ENCODE measurements at regions not wholly inside any gene's neighbourhood (a gene's known extent, or its start where the extent isn't known, plus 50 kb on each side); places are given as distances from the start of the nearest gene placed in this dataset.

DNA sequence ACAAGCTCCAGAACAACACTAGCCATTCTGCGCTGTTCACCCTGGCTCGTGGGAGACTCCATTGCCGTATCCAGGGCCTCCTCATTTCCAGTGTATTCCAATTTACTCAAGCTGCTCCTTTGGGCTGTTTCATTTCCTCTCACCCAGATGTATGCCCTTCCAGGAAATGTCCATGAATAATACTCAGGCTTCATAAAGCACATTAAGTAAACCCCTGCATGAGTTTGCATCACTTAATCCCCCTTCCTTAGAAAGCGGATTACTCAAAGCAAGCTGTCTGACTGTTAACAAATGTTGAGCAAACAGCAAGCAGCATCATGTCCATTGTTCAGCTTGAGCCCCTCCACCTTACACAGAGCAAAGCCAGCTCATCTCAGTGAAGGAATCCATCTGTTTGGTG lies 403.6 kb upstream of the PBX1 start:
- Histone ChIP-seq H2AFZ (ENCODE audit: low read depth, low read length) (no peak overlapping the region), H3F3A (ENCODE audit: insufficient read depth, low read length, poor library complexity, severe bottlenecking) (no peaks in the 10 kb centered on the region), H3K9me2 (ENCODE audit: insufficient read depth, low read length) (no peaks in the 10 kb centered on the region), H3K79me2 (replicated peaks; ENCODE audit: insufficient read depth, low read length) (no peaks in the 10 kb centered on the region), H3K4me3 (ENCODE audit: low read length) (no peak overlapping the region), H3K36me3 (ENCODE audit: insufficient read depth, low read length) (no peaks in the 10 kb centered on the region), H3K4me2 (ENCODE audit: low read length) (no peak overlapping the region), H3K27me3 (ENCODE audit: insufficient read depth, low read depth, low read length) (no peaks in the 10 kb centered on the region), H4K20me1 (ENCODE audit: insufficient read depth) (no peaks in the 10 kb centered on the region), H3K9me3 (ENCODE audit: low read length) (peaks cover 4% of the 10 kb centered on the region), H3K9ac (ENCODE audit: low read length) (no peak overlapping the region), H3K27ac (ENCODE audit: low read length) (no peak overlapping the region)
- TF ChIP-seq, protein P1, sequence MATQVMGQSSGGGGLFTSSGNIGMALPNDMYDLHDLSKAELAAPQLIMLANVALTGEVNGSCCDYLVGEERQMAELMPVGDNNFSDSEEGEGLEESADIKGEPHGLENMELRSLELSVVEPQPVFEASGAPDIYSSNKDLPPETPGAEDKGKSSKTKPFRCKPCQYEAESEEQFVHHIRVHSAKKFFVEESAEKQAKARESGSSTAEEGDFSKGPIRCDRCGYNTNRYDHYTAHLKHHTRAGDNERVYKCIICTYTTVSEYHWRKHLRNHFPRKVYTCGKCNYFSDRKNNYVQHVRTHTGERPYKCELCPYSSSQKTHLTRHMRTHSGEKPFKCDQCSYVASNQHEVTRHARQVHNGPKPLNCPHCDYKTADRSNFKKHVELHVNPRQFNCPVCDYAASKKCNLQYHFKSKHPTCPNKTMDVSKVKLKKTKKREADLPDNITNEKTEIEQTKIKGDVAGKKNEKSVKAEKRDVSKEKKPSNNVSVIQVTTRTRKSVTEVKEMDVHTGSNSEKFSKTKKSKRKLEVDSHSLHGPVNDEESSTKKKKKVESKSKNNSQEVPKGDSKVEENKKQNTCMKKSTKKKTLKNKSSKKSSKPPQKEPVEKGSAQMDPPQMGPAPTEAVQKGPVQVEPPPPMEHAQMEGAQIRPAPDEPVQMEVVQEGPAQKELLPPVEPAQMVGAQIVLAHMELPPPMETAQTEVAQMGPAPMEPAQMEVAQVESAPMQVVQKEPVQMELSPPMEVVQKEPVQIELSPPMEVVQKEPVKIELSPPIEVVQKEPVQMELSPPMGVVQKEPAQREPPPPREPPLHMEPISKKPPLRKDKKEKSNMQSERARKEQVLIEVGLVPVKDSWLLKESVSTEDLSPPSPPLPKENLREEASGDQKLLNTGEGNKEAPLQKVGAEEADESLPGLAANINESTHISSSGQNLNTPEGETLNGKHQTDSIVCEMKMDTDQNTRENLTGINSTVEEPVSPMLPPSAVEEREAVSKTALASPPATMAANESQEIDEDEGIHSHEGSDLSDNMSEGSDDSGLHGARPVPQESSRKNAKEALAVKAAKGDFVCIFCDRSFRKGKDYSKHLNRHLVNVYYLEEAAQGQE (IDR thresholded peaks at IDR 0.05; ENCODE audit: borderline replicate concordance): no peak
- no peak for TF ChIP-seq MXI1 (conservative IDR thresholded peaks at IDR 0.05; ENCODE audit: poor library complexity, severe bottlenecking)
- TF ChIP-seq POLR2AphosphoS5 (IDR thresholded peaks at IDR 0.05): no peak
- no peak for TF ChIP-seq TAF1 (IDR thresholded peaks at IDR 0.05; ENCODE audit: low read depth)
- TF ChIP-seq, protein P2, sequence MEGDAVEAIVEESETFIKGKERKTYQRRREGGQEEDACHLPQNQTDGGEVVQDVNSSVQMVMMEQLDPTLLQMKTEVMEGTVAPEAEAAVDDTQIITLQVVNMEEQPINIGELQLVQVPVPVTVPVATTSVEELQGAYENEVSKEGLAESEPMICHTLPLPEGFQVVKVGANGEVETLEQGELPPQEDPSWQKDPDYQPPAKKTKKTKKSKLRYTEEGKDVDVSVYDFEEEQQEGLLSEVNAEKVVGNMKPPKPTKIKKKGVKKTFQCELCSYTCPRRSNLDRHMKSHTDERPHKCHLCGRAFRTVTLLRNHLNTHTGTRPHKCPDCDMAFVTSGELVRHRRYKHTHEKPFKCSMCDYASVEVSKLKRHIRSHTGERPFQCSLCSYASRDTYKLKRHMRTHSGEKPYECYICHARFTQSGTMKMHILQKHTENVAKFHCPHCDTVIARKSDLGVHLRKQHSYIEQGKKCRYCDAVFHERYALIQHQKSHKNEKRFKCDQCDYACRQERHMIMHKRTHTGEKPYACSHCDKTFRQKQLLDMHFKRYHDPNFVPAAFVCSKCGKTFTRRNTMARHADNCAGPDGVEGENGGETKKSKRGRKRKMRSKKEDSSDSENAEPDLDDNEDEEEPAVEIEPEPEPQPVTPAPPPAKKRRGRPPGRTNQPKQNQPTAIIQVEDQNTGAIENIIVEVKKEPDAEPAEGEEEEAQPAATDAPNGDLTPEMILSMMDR (IDR thresholded peaks at IDR 0.05; ENCODE audit: poor library complexity, severe bottlenecking): no peak
- no peak for TF ChIP-seq RAD21 (conservative IDR thresholded peaks at IDR 0.05)
- TF ChIP-seq SMC3 (conservative IDR thresholded peaks at IDR 0.05; ENCODE audit: poor library complexity): no peak
- TF ChIP-seq EP300 (conservative IDR thresholded peaks at IDR 0.05; ENCODE audit: poor library complexity, severe bottlenecking): no peak
- no peak for TF ChIP-seq EZH2 (IDR thresholded peaks at IDR 0.05; ENCODE audit: borderline replicate concordance, insufficient read depth, low read length, poor library complexity, severe bottlenecking)

DNA sequence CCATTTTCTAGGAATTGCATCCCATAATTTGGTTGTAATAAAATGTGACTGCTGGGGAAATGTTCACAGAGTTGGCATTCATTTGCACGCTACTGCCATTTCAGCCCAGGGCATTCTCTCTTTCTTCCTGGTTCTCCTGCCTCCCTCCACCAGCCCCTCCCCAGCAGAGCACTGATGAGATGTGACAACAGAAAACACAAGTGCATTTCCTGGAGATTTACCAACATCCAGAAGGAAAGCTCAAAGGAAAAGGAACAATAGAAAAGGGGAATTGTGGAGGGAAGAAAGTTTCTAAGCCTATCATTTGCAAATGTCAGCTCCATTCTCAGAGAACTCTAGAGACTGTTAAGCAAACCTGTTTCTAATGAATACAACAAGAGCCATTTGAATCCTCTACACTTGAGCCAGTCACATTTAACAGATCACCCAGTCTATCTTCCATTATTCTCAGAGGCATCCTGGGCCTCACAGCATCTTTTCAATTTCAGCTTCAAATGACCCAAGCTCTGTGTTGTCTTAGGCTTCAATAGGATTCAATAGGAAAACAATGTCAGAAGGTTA lies 395.6 kb upstream of the PBX1 start:
- Histone ChIP-seq H3F3A (ENCODE audit: insufficient read depth, low read length, poor library complexity, severe bottlenecking) (no peaks in the 10 kb centered on the region), H3K9ac (ENCODE audit: low read length) (no peak overlapping the region), H3K4me2 (ENCODE audit: low read length) (no peak overlapping the region), H3K27me3 (ENCODE audit: insufficient read depth, low read depth, low read length) (no peaks in the 10 kb centered on the region), H3K27ac (ENCODE audit: low read length) (peak overlapping the region; percentile 9), H2AFZ (ENCODE audit: low read depth, low read length) (no peak overlapping the region), H3K79me2 (replicated peaks; ENCODE audit: insufficient read depth, low read length) (no peaks in the 10 kb centered on the region), H3K9me2 (ENCODE audit: insufficient read depth, low read length) (no peaks in the 10 kb centered on the region), H3K4me3 (ENCODE audit: low read length) (no peak overlapping the region), H3K9me3 (ENCODE audit: low read length) (peaks cover 8% of the 10 kb centered on the region), H3K36me3 (ENCODE audit: insufficient read depth, low read length) (no peaks in the 10 kb centered on the region), H4K20me1 (ENCODE audit: insufficient read depth) (no peaks in the 10 kb centered on the region)
- TF ChIP-seq, protein P1 (IDR thresholded peaks at IDR 0.05; ENCODE audit: borderline replicate concordance): peak; percentile 70
- no peak for TF ChIP-seq RAD21 (conservative IDR thresholded peaks at IDR 0.05)

Measured in neural cell (in vitro differentiated cells).